GM18499 (cell line): ENCODE measurements at regions not wholly inside any gene's neighbourhood (a gene's known extent, or its start where the extent isn't known, plus 50 kb on each side); places are given as distances from the start of the nearest gene placed in this dataset.

ENCODE experiments used
- ATAC-seq: cut with Tn5 transposase; IDR thresholded peaks from one replicate; pipeline ENCODE4 v1.9.1; 2021; ENCODE audit warnings: moderate number of reproducible peaks; ENCODE audit not compliant: insufficient read depth, unreplicated experiment

DNA sequence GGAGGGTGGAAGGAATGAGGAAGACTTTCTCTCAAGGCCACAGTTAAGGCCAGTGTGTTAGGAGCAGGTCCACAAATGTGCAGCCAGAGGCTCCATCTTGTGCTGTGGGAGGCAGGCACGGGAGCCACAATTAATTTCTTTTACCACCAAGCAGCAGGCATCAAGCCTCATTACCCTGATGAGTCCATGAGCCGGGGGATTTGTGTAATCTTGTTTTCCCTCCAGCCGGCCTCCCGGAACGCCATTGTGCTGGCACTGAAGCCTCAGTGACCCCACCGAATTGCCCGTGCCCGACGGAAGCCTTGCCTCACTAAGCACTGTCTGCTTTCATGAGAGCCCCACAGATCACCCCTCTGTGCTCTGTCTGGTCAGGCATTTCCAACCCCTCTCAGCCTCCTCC lies 154.7 kb upstream of the STX18 start:
- ATAC-seq = no peak

- ATAC-seq = no peak
Measured at GRCh38 chr4:4695497-4695896, 153.6 kb upstream of the STX18 start.

GRCh38 chr4:4694827-4695226 lies 153.0 kb upstream of the STX18 start:
- no peak for ATAC-seq

DNA sequence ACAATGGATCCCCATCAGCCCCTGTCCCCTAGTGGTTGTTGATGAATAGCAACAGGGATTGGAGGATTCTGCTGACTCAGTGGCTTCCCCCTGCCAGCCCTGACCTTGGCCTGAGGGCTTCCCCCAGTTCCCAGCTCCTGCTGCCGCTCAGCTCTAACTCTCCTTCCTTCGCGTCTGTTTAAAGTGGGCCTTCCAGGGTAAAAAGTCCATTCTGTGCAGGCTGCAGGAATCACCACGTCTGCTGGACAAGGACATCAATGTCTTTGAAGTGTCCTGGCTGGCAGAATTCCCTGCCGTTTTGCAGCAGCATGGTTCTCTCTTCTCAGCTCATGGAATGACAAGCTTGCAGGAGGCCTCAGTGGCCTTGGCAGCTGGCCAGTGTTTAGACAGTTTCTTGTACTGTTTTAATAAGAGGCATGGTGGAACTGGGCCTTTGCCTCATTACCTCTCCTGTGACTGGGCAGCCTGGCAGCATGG lies 152.5 kb upstream of the STX18 start:
- no peak for ATAC-seq

- no peak for ATAC-seq
Measured at GRCh38 chr4:4693755-4694295, 152.0 kb upstream of the STX18 start.

GRCh38 chr4:4693258-4693657 lies 151.4 kb upstream of the STX18 start:
- ATAC-seq = no peak

DNA sequence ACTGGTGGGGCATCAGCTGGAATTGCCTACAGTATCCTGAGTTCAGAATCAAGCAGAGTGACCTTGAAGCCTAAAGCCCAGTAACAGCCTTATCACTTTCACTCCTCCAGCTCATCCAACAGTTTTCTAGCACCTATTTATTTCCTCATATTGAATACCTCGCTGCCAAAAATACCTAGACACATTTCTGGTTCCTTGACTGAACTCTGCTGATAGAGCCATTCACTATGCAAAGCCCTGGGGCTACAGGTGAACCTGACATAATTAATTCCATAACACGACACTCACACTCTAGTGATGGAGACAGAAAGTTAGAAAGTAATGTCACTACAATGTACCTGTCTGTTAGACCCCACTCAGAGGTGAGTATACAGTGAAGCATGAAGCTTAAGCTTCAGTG lies 149.0 kb upstream of the STX18 start:
- ATAC-seq = no peak

GRCh38 chr4:4689694-4690440 lies 148.0 kb upstream of the STX18 start:
- peak; percentile 80 for ATAC-seq

DNA sequence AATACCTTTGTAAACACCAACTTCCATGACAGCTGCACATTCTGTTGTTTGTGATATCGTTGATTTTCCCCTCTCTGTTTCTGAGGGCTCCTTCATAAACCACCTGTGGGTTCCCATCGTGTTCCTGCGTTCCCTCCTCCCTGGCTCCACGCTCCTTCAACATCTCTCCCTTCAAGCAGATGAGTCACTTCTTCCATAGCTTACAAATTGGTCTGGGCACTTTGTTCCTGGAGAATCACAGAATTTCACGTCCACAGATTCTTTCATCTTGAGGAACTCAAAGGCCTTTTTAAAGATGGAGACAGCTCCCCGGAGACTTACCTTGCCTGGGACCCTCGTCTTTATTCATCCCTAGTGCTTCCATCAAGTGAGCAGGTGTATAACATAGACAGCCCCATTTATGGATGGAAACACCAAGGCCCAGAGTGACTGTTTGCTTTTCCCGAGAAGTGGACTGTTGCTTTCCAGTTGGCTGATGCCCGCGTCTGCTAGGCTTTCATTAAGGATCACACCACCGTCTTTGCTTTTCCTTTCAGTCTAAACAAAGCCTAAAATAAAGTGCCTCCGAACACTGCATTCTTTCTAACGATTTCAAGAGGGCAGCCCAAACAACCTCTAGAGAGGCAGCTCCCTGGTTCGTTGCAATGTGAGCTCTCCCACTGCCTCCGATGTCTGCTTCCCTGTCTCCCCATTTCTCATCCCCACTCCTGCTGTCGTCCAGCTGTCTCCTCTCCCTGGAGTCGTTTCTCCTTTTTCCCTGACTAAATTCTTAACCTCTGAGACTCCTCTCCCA lies 146.3 kb upstream of the STX18 start:
- ATAC-seq = no peak

GRCh38 chr4:4687100-4687499 lies 145.3 kb upstream of the STX18 start:
- no peak for ATAC-seq

- no peak for ATAC-seq
Measured at GRCh38 chr4:4685810-4686795, 144.3 kb upstream of the STX18 start.

GRCh38 chr4:4681653-4682052 lies 139.8 kb upstream of the STX18 start:
- no peak for ATAC-seq

- no peak for ATAC-seq
Measured at GRCh38 chr4:4680758-4681157, 138.9 kb upstream of the STX18 start.

- no peak for ATAC-seq
Measured at GRCh38 chr4:4680243-4680642, 138.4 kb upstream of the STX18 start.

DNA sequence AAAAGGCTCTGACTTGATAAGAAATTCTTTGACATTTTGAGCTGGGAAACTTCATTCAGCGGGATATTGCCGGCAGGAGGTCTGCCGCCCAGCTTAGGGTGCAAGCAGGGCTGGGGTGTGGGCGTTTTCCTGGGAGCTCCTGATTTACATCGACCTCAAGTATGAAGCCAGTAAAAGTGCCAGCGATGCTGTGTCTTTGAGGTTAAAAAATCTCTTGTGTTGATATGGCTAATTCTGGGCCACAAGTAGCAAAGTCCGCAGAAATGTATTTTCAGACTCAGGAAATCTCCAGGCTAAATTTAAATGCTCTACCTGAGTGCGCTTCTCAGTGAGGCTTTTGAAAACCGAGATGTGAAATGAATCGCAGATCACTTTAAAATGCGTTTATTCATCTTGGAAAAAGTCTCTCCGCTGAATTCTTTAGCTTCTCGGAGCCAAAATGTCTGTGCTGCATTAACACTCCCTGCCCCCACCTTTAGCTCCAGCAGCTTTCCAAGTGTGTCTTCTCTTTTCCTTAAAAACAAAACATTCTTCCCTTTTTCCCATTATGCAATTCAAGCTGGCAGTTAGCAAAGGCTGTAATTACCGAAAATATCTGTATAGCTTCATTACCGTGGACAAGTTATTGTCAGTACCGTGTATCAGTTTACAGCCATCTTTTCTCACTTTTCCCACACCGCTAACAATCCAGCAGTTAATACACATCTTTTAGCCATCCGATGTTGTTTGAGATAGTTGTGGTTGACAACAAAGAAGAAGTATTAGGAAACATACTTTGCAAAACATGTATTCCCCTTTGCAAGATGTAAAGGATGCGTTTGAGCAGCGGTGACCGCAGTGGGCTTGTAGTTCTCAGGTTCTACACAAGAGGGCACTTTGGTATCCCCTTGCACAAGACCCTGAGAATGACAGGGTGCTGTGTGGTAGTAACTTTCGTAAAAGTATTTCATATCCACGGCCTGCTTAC lies 136.0 kb upstream of the STX18 start:
- no peak for ATAC-seq

- ATAC-seq = no peak
Measured at GRCh38 chr4:4675641-4676040, 133.8 kb upstream of the STX18 start.

GRCh38 chr4:4675051-4675581 lies 133.3 kb upstream of the STX18 start:
- no peak for ATAC-seq

GRCh38 chr4:4673070-4673469 lies 131.2 kb upstream of the STX18 start:
- no peak for ATAC-seq

DNA sequence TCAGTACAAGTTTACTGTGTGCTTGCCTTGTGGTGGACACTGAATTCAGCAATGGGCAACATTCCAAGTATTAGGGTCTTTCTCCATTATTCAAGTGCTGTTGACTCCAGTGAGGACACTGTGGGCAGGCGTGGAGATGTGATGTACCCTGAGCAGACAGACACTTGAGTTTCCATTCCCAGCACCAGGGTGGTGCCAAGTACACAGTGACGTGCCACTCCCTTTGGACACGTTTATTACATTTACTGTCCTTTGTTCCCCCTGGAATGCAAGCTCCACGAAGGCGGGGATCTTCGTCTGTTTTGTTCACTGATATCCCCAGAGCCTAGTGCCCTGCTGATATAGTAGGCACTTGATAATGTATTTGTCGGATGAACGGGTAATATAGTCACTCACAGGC lies 130.6 kb upstream of the STX18 start:
- no peak for ATAC-seq
